ENCODE measurements at regions not wholly inside any gene's neighbourhood (a gene's known extent, or its start where the extent isn't known, plus 50 kb on each side); places are given as distances from the start of the nearest gene placed in this dataset.

DNA sequence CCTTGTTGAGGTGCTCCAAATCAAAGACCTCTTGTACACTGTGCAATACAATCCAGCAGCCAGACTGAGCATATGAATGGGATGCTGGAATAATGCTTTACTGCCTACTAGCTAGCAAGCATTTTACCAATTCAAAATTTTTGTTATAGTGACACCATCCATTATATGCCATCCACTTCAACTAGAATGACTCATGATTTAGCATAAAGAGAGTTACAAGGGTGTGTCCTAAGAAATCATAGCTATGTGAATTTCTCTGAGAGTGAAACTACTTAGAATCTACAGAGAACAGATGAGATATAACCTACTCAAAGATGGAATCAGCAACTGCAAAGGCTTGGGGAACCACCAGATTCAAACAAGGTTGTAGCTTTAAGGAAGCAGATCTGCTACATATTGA, 221.9 kb downstream of the LHFPL1 start:
- Histone ChIP-seq H4K8ac (ENCODE audit: low read depth in 2 of 2, low read length in 2 of 2) (no peak overlapping the region), H3K4me1 (ENCODE audit: control insufficient read depth, insufficient read depth, low read length) (no peaks in the 10 kb centered on the region), H4K20me1 (ENCODE audit: insufficient read depth, low read length) (no peaks in the 10 kb centered on the region), H4K5ac (ENCODE audit: low read depth, low read length) (no peak overlapping the region), H3K27me3 (ENCODE audit: control insufficient read depth, insufficient read depth, low read length) (no peaks in the 10 kb centered on the region; the same call in 1 of the 2 replicates), H2AK5ac (ENCODE audit: low read depth, low read length) (no peak overlapping the region), H2BK20ac (ENCODE audit: low read depth, low read length) (no peak overlapping the region), H3K4me2 (ENCODE audit: low read depth, low read length) (no peak overlapping the region), H3K27ac (ENCODE audit: insufficient read depth, low read length) (no peak overlapping the region), H3K23ac (ENCODE audit: low read depth, low read length) (no peak overlapping the region), H2AFZ (replicated peaks; ENCODE audit: low read length, poor library complexity) (no peak overlapping the region), H3K18ac (ENCODE audit: low read depth, low read length) (no peak overlapping the region), H3K4ac (ENCODE audit: low read depth, low read length) (no peak overlapping the region), H3K4me3 (ENCODE audit: insufficient read depth, low read depth, low read length) (no peak overlapping the region), H3K56ac (ENCODE audit: extremely low read depth, insufficient read depth, low read length) (no peak overlapping the region), H2AK9ac (replicated peaks; ENCODE audit: low read depth, low read length, poor library complexity) (no peak overlapping the region), H2BK120ac (ENCODE audit: low read depth, low read length) (no peak overlapping the region), H3K36me3 (ENCODE audit: control insufficient read depth, insufficient read depth, low read length) (no peaks in the 10 kb centered on the region), H3K9me3 (ENCODE audit: control insufficient read depth, insufficient read depth, low read length) (no peaks in the 10 kb centered on the region), H2BK15ac (ENCODE audit: low read depth, low read length) (no peak overlapping the region), H3K14ac (replicated peaks; ENCODE audit: low read depth, low read length) (no peak overlapping the region), H4K91ac (ENCODE audit: insufficient read depth, low read depth, low read length) (no peak overlapping the region), H3K79me1 (ENCODE audit: low read depth in 1 of 2, low read length in 2 of 2) (no peaks in the 10 kb centered on the region), H2BK5ac (ENCODE audit: low read depth, low read length, poor library complexity, severe bottlenecking) (no peak overlapping the region), H3K9ac (ENCODE audit: low read depth, low read length) (no peak overlapping the region), H3K9me1 (ENCODE audit: insufficient read depth, low read length) (no peaks in the 10 kb centered on the region)
- intact Hi-C loops (cut with micrococcal nuclease) (no loop called here), dilution Hi-C loops (cut with HindIII; ENCODE audit: low sequenced_read_pairs, unreplicated experiment) (no loop called here), in situ Hi-C loops (cut with MboI; ENCODE audit: low sequenced_read_pairs) (no loop called here)
- ATAC-seq (ENCODE audit: low read depth) (no peak), DNase-seq (no peak)
- ChIA-PET POLR2A (ENCODE audit: unreplicated experiment) (no interaction called here), CTCF (no interaction called here)
- BruUV-seq (replicated peaks), result no TSS peak
- TF ChIP-seq, protein P1, sequence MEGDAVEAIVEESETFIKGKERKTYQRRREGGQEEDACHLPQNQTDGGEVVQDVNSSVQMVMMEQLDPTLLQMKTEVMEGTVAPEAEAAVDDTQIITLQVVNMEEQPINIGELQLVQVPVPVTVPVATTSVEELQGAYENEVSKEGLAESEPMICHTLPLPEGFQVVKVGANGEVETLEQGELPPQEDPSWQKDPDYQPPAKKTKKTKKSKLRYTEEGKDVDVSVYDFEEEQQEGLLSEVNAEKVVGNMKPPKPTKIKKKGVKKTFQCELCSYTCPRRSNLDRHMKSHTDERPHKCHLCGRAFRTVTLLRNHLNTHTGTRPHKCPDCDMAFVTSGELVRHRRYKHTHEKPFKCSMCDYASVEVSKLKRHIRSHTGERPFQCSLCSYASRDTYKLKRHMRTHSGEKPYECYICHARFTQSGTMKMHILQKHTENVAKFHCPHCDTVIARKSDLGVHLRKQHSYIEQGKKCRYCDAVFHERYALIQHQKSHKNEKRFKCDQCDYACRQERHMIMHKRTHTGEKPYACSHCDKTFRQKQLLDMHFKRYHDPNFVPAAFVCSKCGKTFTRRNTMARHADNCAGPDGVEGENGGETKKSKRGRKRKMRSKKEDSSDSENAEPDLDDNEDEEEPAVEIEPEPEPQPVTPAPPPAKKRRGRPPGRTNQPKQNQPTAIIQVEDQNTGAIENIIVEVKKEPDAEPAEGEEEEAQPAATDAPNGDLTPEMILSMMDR (conservative IDR thresholded peaks at IDR 0.05; ENCODE audit: low read depth, low read length), result no peak
- TF ChIP-seq RCOR1 (IDR thresholded peaks at IDR 0.05; ENCODE audit: insufficient replicate concordance, low read length) (no peak), CHD1 (IDR thresholded peaks at IDR 0.05; ENCODE audit: low read depth, low read length) (no peak), RFX5 (IDR thresholded peaks at IDR 0.05; ENCODE audit: low read depth, low read length) (no peak), POLR2A (IDR thresholded peaks at IDR 0.05; ENCODE audit: low read depth, low read length) (no peak)
